H1 (cell line): ENCODE measurements at regions not wholly inside any gene's neighbourhood (a gene's known extent, or its start where the extent isn't known, plus 50 kb on each side); places are given as distances from the start of the nearest gene placed in this dataset.

Experiments used
- CTCF ChIA-PET: fragments of 300-600 bp; sonication (Branson Sonifier 250); formaldehyde crosslinking; loops from one replicate; lab custom pipeline; 2021; ENCODE audit not compliant: partially characterized antibody; lab: Charles Lee
- POLR2A ChIA-PET: fragments of 300-600 bp; sonication (Branson Sonifier 250); formaldehyde crosslinking; loops from one replicate; lab custom pipeline; 2021; ENCODE audit warnings: inconsistent platforms; ENCODE audit not compliant: partially characterized antibody; lab: Charles Lee
- DNase-seq, 2 experiments: peaks; one replicate each; pipeline versions ENCODE4 v3.0.0 to v3.0.0-alpha.2; 2010 to 2022; ENCODE audit warnings: low spot score in 2 of 2, low read depth in 1 of 2, mixed read lengths in 1 of 2
- FAIRE-seq: peaks from 2 replicates; lab custom pipeline; 2011; peaks lifted over from hg19 to GRCh38; lab: Jason Lieb, UNC
- H2AFZ ChIP-seq: 2 replicates; pipeline ENCODE4 v1.8.1; 2012; ENCODE audit warnings: low read length, inconsistent platforms
- H2AK5ac ChIP-seq: 2 replicates; pipeline ENCODE4 v1.6.1; 2013; ENCODE audit warnings: low read depth, low read length
- H2BK120ac ChIP-seq: replicated peaks from 2 replicates; pipeline ENCODE3; 2013; ENCODE audit warnings: low read depth, low read length, inconsistent platforms
- H2BK12ac ChIP-seq: 2 replicates; pipeline ENCODE4 v1.6.1; 2013; ENCODE audit warnings: low read depth, low read length
- H2BK15ac ChIP-seq: 2 replicates; pipeline ENCODE4 v1.6.1; 2013; ENCODE audit warnings: low read length
- H2BK20ac ChIP-seq: 2 replicates; pipeline ENCODE4 v1.6.1; 2013; ENCODE audit warnings: low read length
- H2BK5ac ChIP-seq: 2 replicates; pipeline ENCODE4 v1.6.1; 2013; ENCODE audit warnings: low read depth, low read length
- H3K14ac ChIP-seq: 2 replicates; pipeline ENCODE4 v1.6.1; 2013; ENCODE audit warnings: inconsistent platforms; ENCODE audit not compliant: insufficient read length
- H3K18ac ChIP-seq: 2 replicates; pipeline ENCODE4 v1.6.1; 2013; ENCODE audit warnings: low read length; ENCODE audit errors: extremely low read depth
- H3K23ac ChIP-seq: 2 replicates; pipeline ENCODE4 v1.6.1; 2013; ENCODE audit warnings: inconsistent platforms; ENCODE audit not compliant: insufficient read length
- H3K23me2 ChIP-seq: 2 replicates; pipeline ENCODE4 v1.6.1; 2013; ENCODE audit warnings: low read depth, low read length
- H3K27ac ChIP-seq: 2 replicates; pipeline ENCODE4 v1.6.1; 2011; ENCODE audit warnings: low read depth, low read length, inconsistent platforms
- H3K27me3 ChIP-seq, 4 experiments: replicated peaks in 1 of 4; 1 replicate in 1 of 4; 2 replicates in 3 of 4; pipeline versions ENCODE4 v1.6.1 to v1.8.1; 2011 to 2013; ENCODE audit warnings: low read length in 3 of 4, mild to moderate bottlenecking in 3 of 4, inconsistent platforms in 2 of 4, mixed read lengths in 2 of 4, moderate library complexity in 1 of 4; ENCODE audit not compliant: control insufficient read depth in 3 of 4, insufficient read depth in 3 of 4; ENCODE audit errors: extremely low read depth in 1 of 4
- H3K36me3 ChIP-seq, 4 experiments: 2 replicates each; pipeline versions ENCODE4 v1.6.1 to v1.8.1; 2011 to 2013; ENCODE audit warnings: mild to moderate bottlenecking in 4 of 4, low read length in 3 of 4, moderate library complexity in 2 of 4, control low read depth in 1 of 4, inconsistent platforms in 1 of 4; ENCODE audit not compliant: insufficient read depth in 4 of 4, control insufficient read depth in 2 of 4
- H3K4ac ChIP-seq: replicated peaks from 2 replicates; pipeline ENCODE3; 2013; ENCODE audit warnings: low read length, low read depth, mixed read lengths, inconsistent platforms; ENCODE audit not compliant: insufficient read length
- H3K4me1 ChIP-seq, 4 experiments: replicated peaks in 1 of 4; 1 replicate in 1 of 4; 2 replicates in 3 of 4; pipeline versions ENCODE4 v1.6.1 to v1.8.1; 2011 to 2013; ENCODE audit warnings: low read length in 3 of 4, inconsistent platforms in 2 of 4, mixed read lengths in 1 of 4; ENCODE audit not compliant: insufficient read depth in 4 of 4, control insufficient read depth in 3 of 4
- H3K4me2 ChIP-seq, 2 experiments: 2 replicates each; pipeline versions ENCODE4 v1.6.1 to v1.8.1; 2011 to 2013; ENCODE audit warnings: low read depth in 2 of 2, low read length in 2 of 2, control low read depth in 1 of 2, inconsistent platforms in 1 of 2, mild to moderate bottlenecking in 1 of 2; ENCODE audit not compliant: insufficient read depth in 1 of 2
- H3K4me3 ChIP-seq, 4 experiments: fragments of 200-600, 300-600 bp in 1 of 4; sonication (generic), shearing (Covaris generic), sonication (Bioruptor Twin) in 1 of 4; 2 replicates each; pipeline versions ENCODE4 v1.5.1 to v1.8.1; 2011 to 2016; ENCODE audit warnings: low read length in 4 of 4, low read depth in 3 of 4, control low read depth in 2 of 4, inconsistent platforms in 2 of 4, mild to moderate bottlenecking in 2 of 4, mixed read lengths in 1 of 4, moderate library complexity in 1 of 4; ENCODE audit not compliant: insufficient read depth in 2 of 4; ENCODE audit errors: extremely low read depth in 1 of 4
- H3K56ac ChIP-seq: replicated peaks from 2 replicates; pipeline ENCODE3; 2013; ENCODE audit warnings: low read depth, mild to moderate bottlenecking, mixed read lengths, low read length, inconsistent platforms; ENCODE audit not compliant: insufficient read length
- H3K79me1 ChIP-seq: 2 replicates; pipeline ENCODE4 v1.6.1; 2013; ENCODE audit warnings: low read depth, low read length, control low read depth
- H3K79me2 ChIP-seq, 2 experiments: 2 replicates each; pipeline versions ENCODE4 v1.6.1 to v1.8.1; 2012 to 2013; ENCODE audit warnings: low read length in 2 of 2, mild to moderate bottlenecking in 2 of 2, inconsistent platforms in 1 of 2; ENCODE audit not compliant: insufficient read depth in 2 of 2, control insufficient read depth in 1 of 2
- H3K9ac ChIP-seq, 4 experiments: replicated peaks in 1 of 4; 1 replicate in 1 of 4; 2 replicates in 3 of 4; pipeline versions ENCODE4 v1.6.1 to v1.8.1; 2011 to 2013; ENCODE audit warnings: low read depth in 3 of 4, low read length in 3 of 4, control low read depth in 2 of 4, mild to moderate bottlenecking in 2 of 4, moderate library complexity in 2 of 4, inconsistent platforms in 1 of 4; ENCODE audit errors: extremely low read depth in 1 of 4
- H3K9me3 ChIP-seq, 2 experiments: 2 replicates each; pipeline versions ENCODE4 v1.6.1 to v1.8.1; 2012 to 2013; ENCODE audit warnings: mild to moderate bottlenecking in 2 of 2, moderate library complexity in 2 of 2, control low read depth in 1 of 2, inconsistent platforms in 1 of 2, low read depth in 1 of 2, low read length in 1 of 2, mixed read lengths in 1 of 2; ENCODE audit not compliant: insufficient read depth in 2 of 2
- H4K20me1 ChIP-seq, 2 experiments: replicated peaks in 1 of 2; 2 replicates each; pipeline versions ENCODE3 to v1.8.1; 2011 to 2013; ENCODE audit warnings: inconsistent platforms in 2 of 2, low read length in 2 of 2, mild to moderate bottlenecking in 1 of 2; ENCODE audit not compliant: insufficient read depth in 2 of 2, control insufficient read depth in 1 of 2
- H4K5ac ChIP-seq: 2 replicates; pipeline ENCODE4 v1.6.1; 2013; ENCODE audit warnings: low read length, low read depth, mixed read lengths, inconsistent platforms; ENCODE audit not compliant: insufficient read length
- H4K8ac ChIP-seq: 2 replicates; pipeline ENCODE4 v1.8.0; 2013; ENCODE audit warnings: mild to moderate bottlenecking, moderate library complexity, low read length, inconsistent platforms; ENCODE audit not compliant: insufficient read depth; ENCODE audit errors: extremely low read depth
- H4K91ac ChIP-seq: replicated peaks from 2 replicates; pipeline ENCODE3; 2013; ENCODE audit warnings: low read length, mixed read lengths, inconsistent platforms; ENCODE audit not compliant: insufficient read length
- BACH1 ChIP-seq: IDR thresholded peaks from 2 replicates; pipeline ENCODE4 v1.6.1; 2012; ENCODE audit warnings: low read length, improper control_type of control experiment
- BCL11A ChIP-seq, 2 experiments: IDR thresholded peaks; one replicate each; pipeline ENCODE4 v1.6.1; 2011; ENCODE audit warnings: low read depth in 2 of 2, low read length in 2 of 2, mild to moderate bottlenecking in 2 of 2
- CEBPB ChIP-seq: IDR thresholded peaks from 2 replicates; pipeline ENCODE4 v1.6.1; 2012; ENCODE audit warnings: low read depth, low read length
- CHD2 ChIP-seq: IDR thresholded peaks from 2 replicates; pipeline ENCODE4 v1.6.1; 2012; ENCODE audit warnings: low read length, improper control_type of control experiment
- EP300 ChIP-seq, 2 experiments: IDR thresholded peaks; 1 replicate in 1 of 2; 2 replicates in 1 of 2; pipeline ENCODE4 v1.6.1; 2011 to 2012; ENCODE audit warnings: low read depth in 2 of 2, low read length in 2 of 2, mild to moderate bottlenecking in 2 of 2, borderline replicate concordance in 1 of 2, inconsistent platforms in 1 of 2, moderate library complexity in 1 of 2
- MAFK ChIP-seq: IDR thresholded peaks from 2 replicates; pipeline ENCODE4 v1.6.1; 2012; ENCODE audit warnings: low read depth, mild to moderate bottlenecking, improper control_type of control experiment, low read length
- NRF1 ChIP-seq: IDR thresholded peaks from 2 replicates; pipeline ENCODE4 v1.6.1; 2011; ENCODE audit warnings: mild to moderate bottlenecking, low read depth, low read length, improper control_type of control experiment
- SIN3A ChIP-seq, 2 experiments: IDR thresholded peaks in 1 of 2; conservative IDR thresholded peaks in 1 of 2; 2 replicates each; pipeline ENCODE4 v1.6.1; 2011 to 2012; ENCODE audit warnings: low read length in 2 of 2, improper control_type of control experiment in 1 of 2, low read depth in 1 of 2, mild to moderate bottlenecking in 1 of 2
- SUZ12 ChIP-seq: fragments of 200-600 bp; sonication (generic); IDR thresholded peaks from 2 replicates; pipeline ENCODE4 v1.6.1; 2012; ENCODE audit warnings: mild to moderate bottlenecking, inconsistent platforms, low read length, moderate library complexity, mixed read lengths
- TCF12 ChIP-seq: IDR thresholded peaks from 2 replicates; pipeline ENCODE4 v1.6.1; 2011; ENCODE audit warnings: low read depth, mild to moderate bottlenecking, low read length
- USF2 ChIP-seq: IDR thresholded peaks from 2 replicates; pipeline ENCODE4 v1.6.1; 2011; ENCODE audit warnings: low read length, improper control_type of control experiment
- WGBS, 2 experiments: shearing (Covaris generic) in 1 of 2; methylation state at CpG; one replicate each; pipeline versions ENCODE4 v1.1.6 to v1.1.7; 2013 to 2015; ENCODE audit warnings: low lambda C conversion rate in 2 of 2, mixed read lengths in 2 of 2, inconsistent platforms in 1 of 2, low coverage in 1 of 2, missing lambda C conversion rate in 1 of 2; ENCODE audit not compliant: insufficient replicate concordance in 2 of 2, insufficient coverage in 1 of 2, insufficient read length in 1 of 2; ENCODE audit errors: extremely low coverage in 1 of 2, missing lambda C conversion rate in 1 of 2; 5-methylcytosine and 5-hydroxymethylcytosine counted together
- TF ChIP-seq, protein P1 (sequence below): IDR thresholded peaks from 2 replicates; pipeline ENCODE4 v1.6.1; 2012; ENCODE audit warnings: inconsistent platforms
- TF ChIP-seq, protein P2 (sequence below): IDR thresholded peaks from 2 replicates; pipeline ENCODE4 v1.6.1; 2011; ENCODE audit warnings: low read depth, mild to moderate bottlenecking, low read length; ENCODE audit not compliant: insufficient read depth

DNA sequence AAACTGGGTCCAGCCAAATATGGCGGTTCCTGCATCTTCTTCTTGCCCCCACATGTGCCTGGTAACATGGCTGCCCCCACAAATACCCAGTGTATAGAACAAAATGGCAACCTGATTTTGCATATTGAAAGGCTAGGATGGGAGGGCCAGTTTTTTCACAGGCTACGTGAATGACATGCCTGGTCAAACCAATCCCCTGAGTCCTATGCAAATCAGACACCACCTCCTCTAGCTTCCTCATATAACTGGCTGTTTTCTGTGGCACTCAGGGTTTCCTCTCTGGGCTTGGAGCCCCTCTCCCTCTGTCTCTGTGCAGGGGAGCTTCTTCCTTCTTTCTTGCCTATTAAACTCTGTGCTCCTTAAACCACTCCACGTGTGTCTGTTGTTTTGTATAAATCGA is 372.1 kb downstream of the KIF16B start:
- H3K14ac ChIP-seq: no peak overlapping the region
- H2BK5ac ChIP-seq: no peak overlapping the region
- no peaks in the 10 kb centered on the region; a peak in 2 of 4 replicates for H3K9me3 ChIP-seq
- no peak overlapping the region for H4K8ac ChIP-seq
- H4K91ac ChIP-seq: no peak overlapping the region
- H3K36me3 ChIP-seq: no peaks in the 10 kb centered on the region
- CTCF ChIA-PET: no interaction called here
- H3K23me2 ChIP-seq: no peaks in the 10 kb centered on the region
- no peaks in the 10 kb centered on the region for H3K79me2 ChIP-seq
- H2AFZ ChIP-seq: 0 out of 2 replicates have a peak overlapping the region, but pooled peaks have one; percentile 44
- H3K4me1 ChIP-seq: no peaks in the 10 kb centered on the region
- no peak overlapping the region for H2BK15ac ChIP-seq
- WGBS, 2 experiments: 93% methylated on average over 4 of the region's 4 CpGs; no CpG with 5 or more reads in 1 of the 2 experiments
- no peak overlapping the region for H2BK20ac ChIP-seq
- no peak overlapping the region for H3K4me3 ChIP-seq
- POLR2A ChIA-PET: no interaction called here
- H3K56ac ChIP-seq: no peak overlapping the region
- no peak overlapping the region for H2AK5ac ChIP-seq
- no peak overlapping the region for H2BK120ac ChIP-seq
- H2BK12ac ChIP-seq: no peak overlapping the region
- FAIRE-seq: no peak
- H3K18ac ChIP-seq: no peak overlapping the region
- DNase-seq: no peak
- H4K20me1 ChIP-seq: no peaks in the 10 kb centered on the region
- H3K27ac ChIP-seq: no peak overlapping the region
- H4K5ac ChIP-seq: no peak overlapping the region
- no peak overlapping the region for H3K4ac ChIP-seq
- H3K9ac ChIP-seq: no peak overlapping the region
- no peak overlapping the region for H3K23ac ChIP-seq
- H3K79me1 ChIP-seq: no peaks in the 10 kb centered on the region
- no peaks in the 10 kb centered on the region for H3K27me3 ChIP-seq
- no peak overlapping the region for H3K4me2 ChIP-seq
- TF ChIP-seq TCF12 (no peak), BCL11A (IDR thresholded peaks at IDR 0.05; ENCODE audit: low read depth in 2 of 2, low read length in 2 of 2) (no peak), CEBPB (no peak), SIN3A (conservative IDR thresholded peaks at IDR 0.05 in 1 of 2, IDR thresholded peaks at IDR 0.05 in 1 of 2; ENCODE audit: low read depth in 1 of 2, low read length in 2 of 2) (no peak), BACH1 (no peak), SUZ12 (no peak), USF2 (no peak), MAFK (no peak), NRF1 (no peak), EP300 (IDR thresholded peaks at IDR 0.05; ENCODE audit: borderline replicate concordance in 1 of 2, low read depth in 2 of 2, low read length in 2 of 2) (no peak), CHD2 (no peak)
- TF ChIP-seq, protein P1, sequence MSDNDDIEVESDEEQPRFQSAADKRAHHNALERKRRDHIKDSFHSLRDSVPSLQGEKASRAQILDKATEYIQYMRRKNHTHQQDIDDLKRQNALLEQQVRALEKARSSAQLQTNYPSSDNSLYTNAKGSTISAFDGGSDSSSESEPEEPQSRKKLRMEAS: no peak
- TF ChIP-seq, protein P2, sequence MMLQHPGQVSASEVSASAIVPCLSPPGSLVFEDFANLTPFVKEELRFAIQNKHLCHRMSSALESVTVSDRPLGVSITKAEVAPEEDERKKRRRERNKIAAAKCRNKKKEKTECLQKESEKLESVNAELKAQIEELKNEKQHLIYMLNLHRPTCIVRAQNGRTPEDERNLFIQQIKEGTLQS: no peak
